T-helper 2 cell treated with Interferon-gamma antibody and Interleukin-4, amounts not matched to agents 5 μg/mL and 100 μg/mL, for 36 hours (primary cell): ENCODE measurements at regions not wholly inside any gene's neighbourhood (a gene's known extent, or its start where the extent isn't known, plus 50 kb on each side); places are given as distances from the start of the nearest gene placed in this dataset.

Experiments
- DNase-seq: peaks from one replicate; pipeline ENCODE4 v3.0.0; 2021; ENCODE audit warnings: low spot score
- H3K27ac Mint-ChIP-seq: one replicate; pipeline ENCODE4 v1.8.0; 2021; ENCODE audit warnings: mild to moderate bottlenecking, mixed read lengths
- H3K27me3 Mint-ChIP-seq: one replicate; pipeline ENCODE4 v1.8.0; 2021; ENCODE audit warnings: low read depth, mixed read lengths
- H3K36me3 Mint-ChIP-seq: one replicate; pipeline ENCODE4 v1.8.0; 2021; ENCODE audit warnings: low read depth, mixed read lengths
- H3K4me1 Mint-ChIP-seq: one replicate; pipeline ENCODE4 v1.8.0; 2021; ENCODE audit warnings: low read depth, mixed read lengths
- H3K4me3 Mint-ChIP-seq: one replicate; pipeline ENCODE4 v1.8.0; 2022; ENCODE audit warnings: mild to moderate bottlenecking, moderate library complexity, mixed read lengths
- H3K9me3 Mint-ChIP-seq: one replicate; pipeline ENCODE4 v1.8.0; 2021; ENCODE audit warnings: mixed read lengths

DNA sequence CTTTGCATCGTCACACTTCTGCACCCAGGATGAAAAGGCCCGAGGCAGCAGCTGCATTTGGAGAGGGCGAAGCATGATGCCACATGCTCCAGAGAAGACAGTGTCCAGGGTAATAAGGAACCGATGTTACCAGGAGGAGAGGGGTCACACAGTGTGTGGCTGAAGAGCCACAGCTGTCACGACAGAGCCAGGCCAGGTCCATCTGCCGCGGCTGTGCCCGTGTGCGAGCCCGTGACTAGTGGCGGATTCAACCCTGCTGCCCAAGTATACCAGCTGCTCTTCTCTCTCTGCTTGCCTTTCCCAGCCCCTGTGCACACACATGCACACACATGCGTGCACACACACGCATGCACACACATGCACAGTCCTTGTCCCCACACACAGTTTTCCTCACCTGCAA lies 1432.5 kb downstream of the BRD1 start:
- no peak for DNase-seq
- no peak overlapping the region for H3K4me3 Mint-ChIP-seq
- no peak overlapping the region for H3K27ac Mint-ChIP-seq
- H3K36me3 Mint-ChIP-seq: no peaks in the 10 kb centered on the region
- no peaks in the 10 kb centered on the region for H3K9me3 Mint-ChIP-seq
- H3K4me1 Mint-ChIP-seq: no peaks in the 10 kb centered on the region
- no peaks in the 10 kb centered on the region for H3K27me3 Mint-ChIP-seq

DNA sequence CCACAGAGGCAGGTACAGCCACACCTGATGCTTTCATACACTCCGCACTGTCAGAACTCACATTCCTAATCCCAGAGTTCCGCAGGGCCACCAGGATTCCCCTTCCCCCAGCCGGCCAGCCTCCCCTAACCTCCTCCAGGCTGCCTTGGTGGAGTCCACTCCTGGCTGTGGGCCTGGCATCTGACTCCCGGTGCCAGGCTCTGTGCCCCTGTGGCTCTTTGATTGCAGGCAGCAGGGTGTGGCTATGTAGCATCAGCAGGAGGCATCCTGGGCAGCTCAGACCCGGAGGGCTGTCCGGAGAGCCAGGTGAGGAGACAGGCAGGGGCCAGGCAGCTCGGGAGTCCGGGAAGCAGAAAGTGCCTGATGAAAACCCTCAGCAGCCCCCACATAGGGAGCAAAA lies 1432.9 kb downstream of the BRD1 start:
- Mint-ChIP-seq H3K27me3 (no peaks in the 10 kb centered on the region), H3K27ac (no peak overlapping the region), H3K4me1 (no peaks in the 10 kb centered on the region), H3K36me3 (no peaks in the 10 kb centered on the region), H3K9me3 (no peaks in the 10 kb centered on the region), H3K4me3 (no peak overlapping the region)
- DNase-seq: no peak

DNA sequence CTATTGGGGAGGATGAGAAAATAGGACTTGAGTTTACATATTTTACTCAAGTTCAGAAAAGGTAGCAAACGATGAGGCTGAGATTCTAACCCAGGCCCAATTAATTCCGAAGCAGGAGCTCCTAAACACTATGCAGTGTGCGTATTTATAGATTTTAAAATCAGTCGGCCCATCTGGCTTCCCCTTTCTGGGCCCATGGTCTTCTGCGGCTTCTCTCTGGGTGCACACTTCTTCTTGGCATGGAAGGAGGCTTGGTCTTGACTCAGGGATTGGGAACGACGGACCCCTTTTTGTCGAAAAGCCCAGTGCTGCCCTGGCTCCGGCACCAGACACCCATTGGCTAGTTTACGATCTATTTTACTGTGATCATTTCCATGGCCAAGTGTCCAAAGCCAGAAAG lies 1433.8 kb downstream of the BRD1 start:
- no peaks in the 10 kb centered on the region for H3K9me3 Mint-ChIP-seq
- no peak for DNase-seq
- H3K4me1 Mint-ChIP-seq: no peaks in the 10 kb centered on the region
- no peak overlapping the region for H3K4me3 Mint-ChIP-seq
- H3K36me3 Mint-ChIP-seq: no peaks in the 10 kb centered on the region
- H3K27me3 Mint-ChIP-seq: no peaks in the 10 kb centered on the region
- no peak overlapping the region for H3K27ac Mint-ChIP-seq

DNA sequence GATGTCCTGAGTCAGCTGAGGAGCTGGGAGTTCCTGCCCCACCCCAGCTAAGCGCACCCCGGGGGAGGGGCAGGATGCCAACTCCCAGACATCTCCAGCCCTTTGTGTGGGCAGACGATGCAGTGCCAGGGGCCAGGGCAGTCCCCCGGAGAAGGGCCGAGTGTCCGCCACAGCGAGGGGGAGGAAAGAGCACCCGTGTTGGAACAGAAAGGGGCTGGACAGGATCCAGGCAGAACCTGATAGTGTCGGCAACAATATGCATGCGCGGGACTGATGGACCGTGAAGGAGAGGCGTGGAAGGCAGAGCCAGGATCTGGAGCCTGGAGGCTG lies 1434.7 kb downstream of the BRD1 start:
- Mint-ChIP-seq H3K27ac (no peak overlapping the region), H3K27me3 (no peaks in the 10 kb centered on the region), H3K4me3 (no peak overlapping the region), H3K36me3 (no peaks in the 10 kb centered on the region), H3K9me3 (no peaks in the 10 kb centered on the region), H3K4me1 (no peaks in the 10 kb centered on the region)
- DNase-seq: no peak

DNA sequence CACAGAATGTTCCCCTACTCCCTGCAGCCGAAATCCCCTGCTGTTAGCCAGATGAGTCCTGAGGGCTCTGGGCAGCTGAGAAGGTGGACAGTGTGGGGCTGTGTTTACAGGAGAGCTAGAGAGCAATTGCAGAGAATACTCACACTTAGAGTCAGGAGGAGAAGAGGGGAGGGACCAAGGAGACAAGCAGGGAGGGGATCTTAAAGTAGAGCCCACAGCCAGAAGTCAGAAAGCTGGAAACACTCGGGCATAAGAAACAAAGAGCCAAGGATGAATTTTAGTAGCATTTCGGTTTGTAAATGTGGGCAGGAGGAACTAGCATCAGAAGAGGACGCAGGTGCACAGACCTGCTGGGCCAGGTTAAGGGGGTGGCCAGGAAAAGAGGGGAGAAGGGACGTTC lies 1435.9 kb downstream of the BRD1 start:
- DNase-seq: no peak
- Mint-ChIP-seq H3K4me3 (no peak overlapping the region), H3K27me3 (no peaks in the 10 kb centered on the region), H3K27ac (no peak overlapping the region), H3K9me3 (no peaks in the 10 kb centered on the region), H3K36me3 (no peaks in the 10 kb centered on the region), H3K4me1 (no peaks in the 10 kb centered on the region)

DNA sequence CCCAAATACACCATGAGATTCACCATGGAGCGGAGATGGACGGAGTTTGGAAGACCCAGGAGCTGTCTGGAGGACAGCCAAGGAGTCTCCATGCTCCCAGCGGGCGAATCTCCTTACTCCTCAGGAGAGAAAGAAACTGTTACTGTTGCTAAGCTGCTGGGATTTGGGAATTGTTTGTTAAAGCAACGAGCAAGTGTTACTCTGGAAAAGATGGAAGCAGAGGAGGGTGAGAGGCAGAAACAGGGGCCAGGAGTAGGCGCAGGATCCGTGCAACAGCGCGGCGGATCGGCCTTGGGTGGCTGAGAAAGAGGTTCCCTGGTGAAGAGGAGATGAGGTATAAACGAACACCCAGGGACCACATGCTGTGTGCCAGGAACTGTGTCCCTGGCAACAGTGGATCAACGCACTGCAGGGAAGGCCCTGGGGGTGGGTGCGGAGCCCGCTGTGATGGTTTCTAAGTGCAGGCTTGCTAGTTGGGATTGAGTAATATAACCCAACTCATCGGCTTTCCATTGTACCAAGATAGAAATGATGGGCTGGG lies 1436.4 kb downstream of the BRD1 start:
- Mint-ChIP-seq H3K4me3 (no peak overlapping the region), H3K9me3 (no peaks in the 10 kb centered on the region), H3K4me1 (no peaks in the 10 kb centered on the region), H3K27ac (no peak overlapping the region), H3K36me3 (no peaks in the 10 kb centered on the region), H3K27me3 (no peaks in the 10 kb centered on the region)
- DNase-seq: no peak

DNA sequence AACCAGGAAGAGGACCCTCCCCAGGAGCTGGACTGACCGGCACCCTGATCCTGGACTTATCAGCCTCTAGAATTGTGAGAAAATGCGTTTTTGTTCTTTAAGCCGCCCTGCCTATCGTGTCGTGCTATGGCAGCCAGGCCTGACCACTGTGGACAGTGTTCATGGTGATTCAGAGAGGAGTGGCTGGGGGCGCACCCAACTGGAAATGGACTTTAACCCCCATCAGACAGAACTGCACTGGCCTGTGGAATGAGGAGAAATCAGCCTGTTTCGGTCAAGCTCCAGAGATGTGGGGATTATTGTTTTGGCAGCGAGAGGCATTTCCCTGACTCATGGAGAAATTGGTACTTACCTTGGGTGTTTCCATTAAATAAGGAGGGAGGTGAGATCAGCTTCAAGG lies 1437.8 kb downstream of the BRD1 start:
- H3K4me3 Mint-ChIP-seq: no peak overlapping the region
- no peaks in the 10 kb centered on the region for H3K4me1 Mint-ChIP-seq
- H3K27me3 Mint-ChIP-seq: no peaks in the 10 kb centered on the region
- no peak overlapping the region for H3K27ac Mint-ChIP-seq
- no peak for DNase-seq
- no peaks in the 10 kb centered on the region for H3K36me3 Mint-ChIP-seq
- peaks cover 8% of the 10 kb centered on the region for H3K9me3 Mint-ChIP-seq

DNA sequence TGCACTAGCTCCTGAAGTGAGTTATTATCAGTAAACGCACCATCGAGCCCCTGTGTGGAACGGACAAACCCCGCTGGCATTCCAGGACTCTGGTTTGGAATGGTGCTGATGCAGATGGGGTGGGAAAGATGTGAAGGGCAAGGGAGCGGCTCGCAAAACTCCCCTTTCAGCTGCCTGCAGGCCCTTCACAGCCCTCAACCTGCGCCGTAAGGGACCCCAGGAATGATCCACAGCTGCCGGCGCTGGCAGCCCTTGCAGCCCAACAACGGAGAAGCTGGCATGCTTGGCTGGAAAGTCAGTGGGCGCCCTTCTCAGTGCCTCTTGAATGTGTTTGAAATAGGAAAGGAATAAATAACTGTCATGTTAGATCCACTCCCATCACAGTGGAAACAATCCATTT lies 1445.5 kb downstream of the BRD1 start:
- no peaks in the 10 kb centered on the region for H3K4me1 Mint-ChIP-seq

DNA sequence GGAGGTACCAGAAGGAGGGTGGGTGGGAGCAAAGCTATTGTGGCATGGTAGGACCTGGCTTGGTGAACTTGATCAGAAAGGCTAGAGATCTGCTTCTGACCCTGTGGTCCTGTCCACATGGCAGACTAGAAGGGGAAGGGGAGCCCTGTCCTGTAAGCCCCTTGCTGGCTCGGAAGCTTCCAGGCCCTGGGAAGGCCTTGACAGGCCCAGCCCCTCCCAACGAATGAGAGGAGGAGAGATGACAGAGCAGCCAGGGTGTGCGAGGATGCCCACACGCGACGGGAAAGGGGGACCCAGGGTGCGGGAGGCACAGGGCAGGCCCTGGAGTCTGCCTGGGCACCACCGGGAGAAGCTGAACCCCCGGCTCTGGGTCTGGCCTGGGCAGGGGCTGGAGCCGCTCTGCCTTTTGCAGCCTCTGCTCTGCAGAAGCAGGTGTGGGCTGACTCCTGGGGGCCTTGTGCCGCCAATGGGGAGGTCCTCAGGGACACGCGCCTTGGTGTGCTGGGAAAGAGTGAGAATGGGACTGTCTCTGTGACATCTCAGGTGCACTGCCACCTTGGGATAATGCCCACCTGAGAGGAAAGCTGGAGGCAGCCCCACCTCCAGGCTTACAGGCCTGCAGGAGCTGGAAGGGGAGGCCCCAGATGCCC lies 1447.5 kb downstream of the BRD1 start:
- no peak overlapping the region for H3K27ac Mint-ChIP-seq
- peaks cover 3% of the 10 kb centered on the region for H3K9me3 Mint-ChIP-seq
- H3K27me3 Mint-ChIP-seq: peaks cover 3% of the 10 kb centered on the region
- H3K4me3 Mint-ChIP-seq: no peak overlapping the region
- no peak for DNase-seq
- no peaks in the 10 kb centered on the region for H3K4me1 Mint-ChIP-seq
- H3K36me3 Mint-ChIP-seq: no peaks in the 10 kb centered on the region

More for the DNA sequence above, 1445.5 kb downstream of the BRD1 start:
- Mint-ChIP-seq H3K4me3 (no peak overlapping the region), H3K36me3 (no peaks in the 10 kb centered on the region), H3K27me3 (no peaks in the 10 kb centered on the region), H3K9me3 (peaks cover 9% of the 10 kb centered on the region), H3K27ac (no peak overlapping the region)
- DNase-seq: no peak

DNA sequence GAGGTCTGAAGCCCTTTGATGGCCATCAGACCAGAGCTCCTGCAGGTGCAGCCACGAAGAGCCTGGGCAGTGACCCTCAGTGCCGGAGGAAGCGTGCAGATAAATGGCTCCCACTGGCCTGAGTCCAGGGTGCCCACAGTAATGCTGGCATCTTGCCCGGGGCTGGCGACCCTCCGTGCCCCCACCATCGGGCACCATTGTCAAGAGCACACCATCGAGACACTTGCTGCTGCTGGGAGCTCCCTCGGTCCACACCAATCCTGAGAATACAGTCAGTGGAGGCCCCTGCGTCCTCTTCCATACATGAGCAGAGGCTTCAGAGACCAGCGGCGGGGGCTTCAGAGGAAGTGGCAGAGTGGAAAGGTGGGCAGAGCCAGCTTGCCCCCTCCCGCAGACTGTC lies 1448.3 kb downstream of the BRD1 start:
- no peak for DNase-seq
- H3K27me3 Mint-ChIP-seq: peaks cover 3% of the 10 kb centered on the region
- no peaks in the 10 kb centered on the region for H3K4me1 Mint-ChIP-seq
- H3K36me3 Mint-ChIP-seq: no peaks in the 10 kb centered on the region
- no peak overlapping the region for H3K4me3 Mint-ChIP-seq
- H3K27ac Mint-ChIP-seq: no peak overlapping the region
- H3K9me3 Mint-ChIP-seq: no peaks in the 10 kb centered on the region

DNA sequence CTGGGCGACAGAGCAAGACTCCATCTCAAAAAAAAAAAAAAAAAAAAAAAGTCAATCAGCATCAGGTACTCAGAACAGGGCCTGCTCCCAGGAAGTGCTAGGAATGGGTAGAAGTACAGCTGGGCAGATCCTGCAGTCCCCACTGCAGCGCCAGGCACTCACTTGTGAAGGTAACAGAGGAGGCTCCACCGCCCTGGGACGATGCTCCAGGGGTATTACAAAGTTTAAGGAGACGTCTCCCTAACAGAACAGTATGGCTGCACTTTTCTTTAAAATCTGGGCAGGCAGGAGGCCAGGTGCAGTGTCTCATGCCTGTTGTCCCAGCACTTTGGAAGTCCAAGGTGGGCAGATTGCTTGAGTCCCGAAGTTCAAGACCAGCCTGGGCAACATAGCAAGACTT lies 1449.0 kb downstream of the BRD1 start:
- no peak for DNase-seq
- Mint-ChIP-seq H3K4me1 (no peaks in the 10 kb centered on the region), H3K9me3 (no peaks in the 10 kb centered on the region), H3K27me3 (peaks cover 3% of the 10 kb centered on the region), H3K27ac (no peak overlapping the region), H3K4me3 (no peak overlapping the region), H3K36me3 (no peaks in the 10 kb centered on the region)

DNA sequence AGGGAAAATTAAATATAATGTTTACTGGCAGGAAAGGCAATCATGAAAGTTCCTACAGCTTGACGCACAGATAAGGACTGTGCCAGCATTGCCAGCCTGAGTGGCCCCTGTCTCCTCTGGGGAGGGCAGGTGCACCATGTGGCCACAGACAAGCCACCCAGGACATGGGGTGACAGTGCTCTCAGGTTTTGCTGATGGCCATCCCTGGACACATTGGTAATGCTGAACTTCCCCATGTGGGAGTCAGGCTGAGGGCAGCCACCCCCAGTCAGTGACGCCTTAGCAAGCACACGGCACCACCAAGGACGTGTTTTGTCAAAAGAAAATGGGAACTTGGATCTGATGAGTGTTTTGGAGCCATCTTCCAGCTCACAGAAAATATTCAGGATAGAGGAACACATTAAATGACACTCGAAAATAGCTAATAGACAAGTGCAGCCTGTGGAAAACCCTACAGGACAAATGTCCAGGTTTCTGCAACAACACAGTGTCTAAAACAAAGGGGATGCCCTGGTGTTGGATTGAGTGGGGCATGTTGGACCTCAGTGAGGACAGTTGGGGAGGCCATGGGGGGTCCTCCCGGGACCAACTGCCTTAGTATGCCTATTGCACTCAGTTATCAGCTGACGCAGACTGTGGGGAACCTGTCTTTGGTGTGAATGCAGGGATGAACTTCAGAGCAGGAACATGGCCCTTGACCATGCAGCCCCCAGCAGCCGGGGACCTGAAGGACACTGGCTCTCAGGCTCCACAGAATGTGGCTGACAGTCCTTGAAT lies 1450.5 kb downstream of the BRD1 start:
- Mint-ChIP-seq H3K4me3 (no peak overlapping the region), H3K27ac (no peak overlapping the region), H3K9me3 (no peaks in the 10 kb centered on the region), H3K4me1 (no peaks in the 10 kb centered on the region), H3K36me3 (no peaks in the 10 kb centered on the region), H3K27me3 (peaks cover 3% of the 10 kb centered on the region)
- DNase-seq: no peak

DNA sequence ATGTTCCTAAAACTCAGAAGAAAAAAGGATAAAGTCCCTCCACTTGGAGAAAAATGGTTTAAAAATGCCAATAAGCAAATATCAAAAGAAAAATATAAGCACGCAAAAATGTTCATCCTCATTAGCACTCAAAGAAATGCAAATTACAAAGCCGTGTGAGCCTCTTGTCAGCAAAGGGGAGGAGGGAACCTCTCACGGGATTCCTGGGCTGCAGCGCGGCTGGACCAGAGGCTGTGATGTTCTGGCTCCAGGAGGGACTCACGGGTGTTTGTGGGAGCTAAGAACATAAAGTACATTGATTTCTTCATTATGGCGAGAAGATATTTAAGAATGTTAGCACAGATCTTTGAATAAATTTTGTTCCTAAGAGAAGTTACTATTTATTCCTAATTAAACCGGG lies 1451.2 kb downstream of the BRD1 start:
- H3K27me3 Mint-ChIP-seq: peaks cover 3% of the 10 kb centered on the region
- no peak overlapping the region for H3K4me3 Mint-ChIP-seq
- no peak overlapping the region for H3K27ac Mint-ChIP-seq
- H3K36me3 Mint-ChIP-seq: no peaks in the 10 kb centered on the region
- H3K4me1 Mint-ChIP-seq: no peaks in the 10 kb centered on the region
- no peak for DNase-seq
- H3K9me3 Mint-ChIP-seq: no peaks in the 10 kb centered on the region

DNA sequence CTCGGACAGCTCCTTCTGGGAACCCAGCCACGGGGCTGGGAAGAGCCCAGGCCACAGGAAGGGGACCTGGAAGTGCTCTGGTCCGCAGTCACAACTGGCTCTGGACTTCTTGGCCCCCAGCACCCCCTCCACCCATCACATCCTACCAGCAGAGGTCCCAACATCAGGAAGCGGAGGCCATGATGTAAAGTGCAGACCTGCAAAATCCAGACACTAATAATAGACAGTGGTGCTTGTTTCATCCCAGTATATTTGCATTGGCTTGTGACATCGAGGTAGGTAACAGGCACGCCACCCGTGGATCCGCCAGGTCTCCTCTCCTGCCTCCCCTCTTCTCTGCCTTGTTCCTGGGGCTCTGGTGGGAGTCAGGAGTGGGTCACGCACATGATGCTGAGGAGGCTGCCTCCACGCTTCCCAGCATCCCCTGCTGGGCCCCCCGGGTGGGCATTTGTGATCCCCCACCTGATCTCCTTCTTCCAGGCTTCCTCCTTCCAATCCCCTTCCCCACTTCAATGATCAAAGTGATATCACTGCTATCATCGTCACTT lies 1454.0 kb downstream of the BRD1 start:
- DNase-seq: no peak
- H3K27ac Mint-ChIP-seq: no peak overlapping the region
- H3K4me1 Mint-ChIP-seq: no peaks in the 10 kb centered on the region
- H3K9me3 Mint-ChIP-seq: no peaks in the 10 kb centered on the region
- H3K4me3 Mint-ChIP-seq: no peak overlapping the region
- peaks cover 3% of the 10 kb centered on the region for H3K27me3 Mint-ChIP-seq
- no peaks in the 10 kb centered on the region for H3K36me3 Mint-ChIP-seq
